PC-3 (cell line): ENCODE measurements at regions not wholly inside any gene's neighbourhood (a gene's known extent, or its start where the extent isn't known, plus 50 kb on each side); places are given as distances from the start of the nearest gene placed in this dataset.

Source experiments
- ATAC-seq: fragments of 200-7000 bp; cut with Tn5 transposase; 2 replicates; pipeline ENCODE4 v1.9.1; 2020; ENCODE audit warnings: mild to moderate bottlenecking, moderate library complexity
- BruUV-seq: library from RNA; stranded (reverse); fragments of 400-500 nt; replicated peaks from 2 replicates; lab custom pipeline; 2021; lab: Mats Ljungman, UMichigan
- CTCF ChIA-PET: fragments of 300-600 bp; sonication (Branson Sonifier 250); formaldehyde crosslinking; loops from one replicate; lab custom pipeline; 2022; ENCODE audit warnings: antibody characterized with exemption; lab: Charles Lee
- POLR2A ChIA-PET: fragments of 300-600 bp; sonication (Branson Sonifier 250); formaldehyde crosslinking; loops from one replicate; lab custom pipeline; 2022; ENCODE audit warnings: antibody characterized with exemption; ENCODE audit not compliant: unreplicated experiment; lab: Charles Lee
- DNase-seq: peaks from one replicate; pipeline ENCODE4 v3.0.0-alpha.2; 2015
- H2AFZ ChIP-seq: fragments of 300-600 bp; sonication (generic); 2 replicates; pipeline ENCODE4 v1.6.0; 2016; ENCODE audit warnings: antibody characterized with exemption, low read length
- H3F3A ChIP-seq: fragments of 300-600 bp; sonication (generic); one replicate; pipeline ENCODE4 v1.6.0; 2017; ENCODE audit warnings: antibody characterized with exemption, low read length, control low read depth, mild to moderate bottlenecking; ENCODE audit not compliant: unreplicated experiment
- H3K27ac ChIP-seq: fragments of 300-600 bp; sonication (generic); 2 replicates; pipeline ENCODE4 v1.5.1; 2016; ENCODE audit warnings: mild to moderate bottlenecking, low read length
- H3K27me3 ChIP-seq: fragments of 300-600 bp; sonication (generic); 2 replicates; pipeline ENCODE4 v1.6.1; 2016; ENCODE audit warnings: low read length, mixed read lengths
- H3K36me3 ChIP-seq: fragments of 300-600 bp; sonication (generic); 2 replicates; pipeline ENCODE4 v1.6.1; 2016; ENCODE audit warnings: low read depth, mixed run types, low read length, mixed read lengths
- H3K4me1 ChIP-seq: fragments of 300-600 bp; sonication (generic); 2 replicates; pipeline ENCODE4 v1.5.1; 2016; ENCODE audit warnings: low read length; ENCODE audit not compliant: insufficient read depth
- H3K4me2 ChIP-seq: fragments of 300-600 bp; sonication (generic); 2 replicates; pipeline ENCODE4 v1.6.0; 2016; ENCODE audit warnings: low read length
- H3K4me3 ChIP-seq: fragments of 300-600 bp; sonication (generic); 2 replicates; pipeline ENCODE4 v1.5.1; 2016; ENCODE audit warnings: mild to moderate bottlenecking, low read length, mixed read lengths
- H3K79me2 ChIP-seq: fragments of 300-600 bp; sonication (generic); 2 replicates; pipeline ENCODE4 v1.6.1; 2017; ENCODE audit warnings: low read length, mixed read lengths
- H3K9ac ChIP-seq: fragments of 300-600 bp; sonication (generic); 2 replicates; pipeline ENCODE4 v1.6.0; 2016; ENCODE audit warnings: mild to moderate bottlenecking, low read length
- H3K9me2 ChIP-seq: fragments of 300-600 bp; sonication (generic); replicated peaks from 2 replicates; pipeline ENCODE4 v1.6.1; 2016; ENCODE audit warnings: mixed run types, low read length, mixed read lengths
- H3K9me3 ChIP-seq: fragments of 300-600 bp; sonication (generic); 2 replicates; pipeline ENCODE4 v1.6.1; 2016; ENCODE audit warnings: low read length, mixed read lengths
- H4K20me1 ChIP-seq: fragments of 300-600 bp; sonication (generic); 2 replicates; pipeline ENCODE4 v1.6.1; 2016; ENCODE audit warnings: low read length, mixed read lengths
- CTCF ChIP-seq: fragments of 300-600 bp; sonication (generic); conservative IDR thresholded peaks from 2 replicates; pipeline ENCODE4 v1.5.1; 2017; ENCODE audit warnings: antibody characterized with exemption, low read depth, mild to moderate bottlenecking, low read length
- EZH2 ChIP-seq: fragments of 300-600 bp; sonication (generic); IDR thresholded peaks from one replicate; pipeline ENCODE4 v1.6.1; 2017; ENCODE audit warnings: antibody characterized with exemption, mild to moderate bottlenecking, low read length; ENCODE audit not compliant: unreplicated experiment
- EZH2phosphoT487 ChIP-seq: fragments of 300-600 bp; sonication (generic); IDR thresholded peaks from 2 replicates; pipeline ENCODE4 v1.6.1; 2018; ENCODE audit warnings: mild to moderate bottlenecking, antibody characterized with exemption, low read length, borderline replicate concordance
- intact Hi-C: fragments of 100-400 bp; cut with micrococcal nuclease; formaldehyde crosslinking; loops from 2 replicates; pipeline ENCODE4 v1.9.0; 2023

GRCh38 chr2:196248467-196249094 lies 77.2 kb upstream of the STK17B start:
- Histone ChIP-seq H3K4me2 (no peak overlapping the region), H3K27me3 (no peaks in the 10 kb centered on the region), H3K9ac (no peak overlapping the region), H3F3A (no peaks in the 10 kb centered on the region), H3K4me3 (no peak overlapping the region), H3K79me2 (no peaks in the 10 kb centered on the region), H3K9me3 (no peaks in the 10 kb centered on the region), H3K36me3 (no peaks in the 10 kb centered on the region), H3K4me1 (peaks cover 23% of the 10 kb centered on the region), H2AFZ (no peak overlapping the region), H3K27ac (no peak overlapping the region), H4K20me1 (no peaks in the 10 kb centered on the region), H3K9me2 (no peaks in the 10 kb centered on the region)
- intact Hi-C loops = loop anchor here (5.0 kb wide), 1 partner anchor 431 kb away; no protein-coding TSS in a partner anchor
- DNase-seq (no peak), ATAC-seq (no peak)
- no TSS peak for BruUV-seq
- CTCF ChIA-PET = no interaction called here
- TF ChIP-seq EZH2phosphoT487 (no peak), EZH2 (no peak), CTCF (no peak)
- POLR2A ChIA-PET = no interaction called here

DNA sequence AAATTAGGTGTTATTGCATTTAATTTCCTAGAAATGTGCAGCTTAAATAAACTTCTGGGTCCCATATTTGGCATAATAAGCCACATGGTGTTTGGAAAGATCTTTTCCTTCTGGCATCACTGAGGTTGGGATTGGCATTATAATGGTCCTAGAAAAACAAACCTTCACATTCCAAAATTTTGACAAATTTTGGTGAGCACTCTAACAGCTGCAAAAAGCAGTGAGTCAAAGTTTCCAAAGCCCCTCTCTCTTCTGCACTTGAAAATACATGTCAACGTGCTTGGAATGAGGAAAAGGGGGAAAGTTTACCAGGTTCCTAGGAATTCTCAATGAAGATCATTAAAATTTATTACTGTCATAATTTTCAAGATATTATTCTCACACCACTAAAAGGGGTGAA lies 77.8 kb upstream of the STK17B start:
- H3K4me3 ChIP-seq = no peak overlapping the region
- no peak overlapping the region for H3K27ac ChIP-seq
- H4K20me1 ChIP-seq = no peaks in the 10 kb centered on the region
- BruUV-seq = no TSS peak
- intact Hi-C loops = loop anchor here (5.0 kb wide), 1 partner anchor 432 kb away; no protein-coding TSS in a partner anchor
- H3K4me2 ChIP-seq = no peak overlapping the region
- DNase-seq (no peak), ATAC-seq (no peak)
- H3K36me3 ChIP-seq = no peaks in the 10 kb centered on the region
- no peaks in the 10 kb centered on the region for H3F3A ChIP-seq
- no peaks in the 10 kb centered on the region for H3K9me2 ChIP-seq
- ChIA-PET POLR2A (no interaction called here), CTCF (no interaction called here)
- H3K27me3 ChIP-seq = no peaks in the 10 kb centered on the region
- TF ChIP-seq EZH2phosphoT487 (no peak), EZH2 (no peak), CTCF (no peak)
- H3K9me3 ChIP-seq = no peaks in the 10 kb centered on the region
- no peak overlapping the region for H3K9ac ChIP-seq
- H3K79me2 ChIP-seq = no peaks in the 10 kb centered on the region
- no peak overlapping the region for H2AFZ ChIP-seq
- peaks cover 23% of the 10 kb centered on the region for H3K4me1 ChIP-seq

DNA sequence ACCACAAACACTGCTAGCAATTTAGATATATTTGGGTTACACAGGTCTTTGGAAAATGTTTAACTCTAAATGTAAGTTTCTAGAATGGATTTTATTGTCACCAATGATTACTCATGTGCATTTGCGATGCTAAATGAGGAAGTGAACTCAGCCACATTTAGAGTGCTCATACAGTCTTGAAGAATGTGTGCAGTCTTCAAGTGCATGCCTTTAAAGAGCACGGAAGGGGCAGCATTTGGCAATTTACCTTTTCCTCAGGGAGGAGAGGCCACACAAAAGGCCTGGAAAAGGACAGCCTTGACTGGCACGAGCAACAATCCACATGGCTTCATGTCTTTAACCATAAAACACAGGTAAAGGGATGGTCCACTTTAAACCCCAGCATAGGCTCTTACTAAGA lies 78.5 kb upstream of the STK17B start:
- DNase-seq (peak; percentile 58), ATAC-seq (peak; percentile 79)
- no peaks in the 10 kb centered on the region for H3K79me2 ChIP-seq
- H4K20me1 ChIP-seq = no peaks in the 10 kb centered on the region
- no peaks in the 10 kb centered on the region for H3K36me3 ChIP-seq
- peaks cover 20% of the 10 kb centered on the region for H3K4me1 ChIP-seq
- H3K9ac ChIP-seq = no peak overlapping the region
- H3F3A ChIP-seq = no peaks in the 10 kb centered on the region
- no peak overlapping the region for H3K27ac ChIP-seq
- H3K4me3 ChIP-seq = no peak overlapping the region
- 0 out of 2 replicates have a peak overlapping the region, but pooled peaks have one; percentile 17 for H2AFZ ChIP-seq
- H3K4me2 ChIP-seq = no peak overlapping the region
- BruUV-seq = no TSS peak
- TF ChIP-seq EZH2 = no peak
- no peak for TF ChIP-seq EZH2phosphoT487
- no peaks in the 10 kb centered on the region for H3K9me3 ChIP-seq
- no peaks in the 10 kb centered on the region for H3K27me3 ChIP-seq
- CTCF ChIA-PET = no interaction called here
- POLR2A ChIA-PET = no interaction called here
- H3K9me2 ChIP-seq = no peaks in the 10 kb centered on the region
- intact Hi-C loops = loop anchor here (5.0 kb wide), 1 partner anchor 433 kb away; no protein-coding TSS in a partner anchor
